ENCODE measurements at regions not wholly inside any gene's neighbourhood (a gene's known extent, or its start where the extent isn't known, plus 50 kb on each side); places are given as distances from the start of the nearest gene placed in this dataset.
"Not testable (repeated sequence)": the region's sequence is repeated elsewhere in the genome, so short reads cannot be mapped to it uniquely, and the experiment has no call there.

DNA sequence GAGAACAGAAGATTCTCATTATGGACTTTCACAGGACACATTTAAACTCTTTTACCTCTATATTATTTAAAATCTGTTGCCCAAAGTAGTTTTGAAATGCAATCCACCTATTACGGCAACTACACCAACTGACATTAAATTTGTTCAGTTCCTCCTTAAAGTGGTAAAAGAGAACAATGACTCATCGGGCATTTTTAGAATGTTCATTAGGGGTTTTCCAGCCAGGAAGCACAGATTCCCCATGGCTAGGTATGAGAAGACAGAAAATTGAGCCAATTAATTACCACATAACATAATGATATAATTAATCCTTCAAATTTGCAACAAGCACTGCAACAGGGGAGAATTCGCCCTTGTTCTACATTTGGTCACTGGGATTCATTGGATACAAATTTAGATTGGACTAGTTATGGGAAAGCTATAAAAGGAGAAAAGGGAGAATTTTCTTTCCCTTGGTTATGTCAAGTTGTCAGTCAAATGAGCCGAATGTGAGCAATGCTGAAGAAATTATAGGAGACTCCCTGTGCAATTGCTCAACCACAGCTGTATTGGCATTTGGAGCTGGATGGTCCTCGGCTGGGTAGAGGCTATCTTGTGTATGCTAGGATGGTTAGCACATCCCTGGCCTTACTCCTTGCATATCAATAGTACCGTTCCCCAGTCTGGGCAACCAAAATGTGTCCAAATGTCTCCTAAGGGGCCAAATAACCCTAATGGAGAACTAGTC lies 1549.8 kb downstream of the CDY2B start:
- H3K36me3 ChIP-seq (replicated peaks; ENCODE audit: low read depth, low read length); H3K4me3 ChIP-seq (ENCODE audit: low read length); H2AFZ ChIP-seq (ENCODE audit: low read depth, low read length); H3K79me2 ChIP-seq (ENCODE audit: low read length); H3K4me2 ChIP-seq (ENCODE audit: low read length); H4K20me1 ChIP-seq (ENCODE audit: insufficient read depth, low read length); H3K27ac ChIP-seq (ENCODE audit: low read length); H3K9me3 ChIP-seq (ENCODE audit: insufficient read depth, low read length); H3K4me1 ChIP-seq (ENCODE audit: low read length); H3K9ac ChIP-seq (ENCODE audit: low read length); H3K27me3 ChIP-seq (ENCODE audit: low read depth, low read length): not testable (repeated sequence)

- H3K4me3 ChIP-seq (ENCODE audit: low read length); H2AFZ ChIP-seq (ENCODE audit: low read depth, low read length); H3K9ac ChIP-seq (ENCODE audit: low read length); H3K27me3 ChIP-seq (ENCODE audit: low read depth, low read length); H3K4me2 ChIP-seq (ENCODE audit: low read length); H3K79me2 ChIP-seq (ENCODE audit: low read length); H3K4me1 ChIP-seq (ENCODE audit: low read length); H4K20me1 ChIP-seq (ENCODE audit: insufficient read depth, low read length); H3K36me3 ChIP-seq (replicated peaks; ENCODE audit: low read depth, low read length); H3K9me3 ChIP-seq (ENCODE audit: insufficient read depth, low read length); H3K27ac ChIP-seq (ENCODE audit: low read length): not testable (repeated sequence)
These were observed 1550.7 kb downstream of the CDY2B start for GRCh38 chrY:16329135-16329820.
